Right cardiac atrium (tissue), 5 donors: ENCODE measurements at regions not wholly inside any gene's neighbourhood (a gene's known extent, or its start where the extent isn't known, plus 50 kb on each side); places are given as distances from the start of the nearest gene placed in this dataset.
A peak's percentile ranks its signal among the peaks of the same experiment; 100 is the strongest.
"Not testable (repeated sequence)": the region's sequence is repeated elsewhere in the genome, so short reads cannot be mapped to it uniquely, and the experiment has no call there.

ENCODE experiments used
- ATAC-seq, 2 donors: fragments of 200-7000 bp; cut with Tn5 transposase; one replicate each; pipeline versions ENCODE4 v1.8.0 to v1.9.1; 2020; ENCODE audit warnings: moderate library complexity in 2 of 2, mild to moderate bottlenecking in 1 of 2
- DNase-seq, 3 donors: peaks; one replicate each; pipeline ENCODE4 v3.0.0-alpha.2; 2020
- H3K27ac ChIP-seq: one replicate; pipeline ENCODE4 v1.5.1; 2013; ENCODE audit warnings: mild to moderate bottlenecking, low read length, control low read depth, moderate library complexity
- H3K27me3 ChIP-seq: one replicate; pipeline ENCODE4 v1.6.1; 2013; ENCODE audit not compliant: control insufficient read depth, insufficient read depth
- H3K4me1 ChIP-seq: one replicate; pipeline ENCODE4 v1.6.1; 2013; ENCODE audit warnings: low read length; ENCODE audit not compliant: control insufficient read depth, insufficient read depth
- H3K4me3 ChIP-seq: one replicate; pipeline ENCODE4 v1.5.1; 2013; ENCODE audit warnings: low read length, control low read depth
- H3K9me3 ChIP-seq: one replicate; pipeline ENCODE4 v1.6.1; 2013; ENCODE audit warnings: low read length; ENCODE audit not compliant: control insufficient read depth
- WGBS: extraction: QIAGEN DNeasy Blood & Tissue Kit; methylation state at CpG from one replicate; pipeline ENCODE4 v1.1.7; 2013; 5-methylcytosine and 5-hydroxymethylcytosine counted together
- intact Hi-C, 4 donors: fragments of 100-400 bp; cut with DNase I; formaldehyde crosslinking; loops; one replicate each; pipeline versions ENCODE4 v1.11.0 to v1.14.0; 2022 to 2023
- donor health status: healthy with polysubstance abuse.
- donor health status: DM: no; HTN: yes; CAD: no.
- donor health status: DM: no; HTN: no; CAD: no.
- donor health status: DM: no; HTN: yes; CAD: no; lungs with severe emphysema.
- donor health status: DM: yes; HTN: yes; CAD: no.

- intact Hi-C loops, result no loop called here
- ATAC-seq (no peak), DNase-seq (no peak)
- no peak overlapping the region for H3K4me3 ChIP-seq
- H3K4me1 ChIP-seq, result no peaks in the 10 kb centered on the region
- no peak overlapping the region for H3K27ac ChIP-seq
- H3K9me3 ChIP-seq, result no peaks in the 10 kb centered on the region
- H3K27me3 ChIP-seq, result no peaks in the 10 kb centered on the region
- WGBS, result 43% methylated on average over 2 of the region's 2 CpGs
These were observed 51.9 kb upstream of the TCERG1L start for GRCh38 chr10:131363416-131363815.

DNA sequence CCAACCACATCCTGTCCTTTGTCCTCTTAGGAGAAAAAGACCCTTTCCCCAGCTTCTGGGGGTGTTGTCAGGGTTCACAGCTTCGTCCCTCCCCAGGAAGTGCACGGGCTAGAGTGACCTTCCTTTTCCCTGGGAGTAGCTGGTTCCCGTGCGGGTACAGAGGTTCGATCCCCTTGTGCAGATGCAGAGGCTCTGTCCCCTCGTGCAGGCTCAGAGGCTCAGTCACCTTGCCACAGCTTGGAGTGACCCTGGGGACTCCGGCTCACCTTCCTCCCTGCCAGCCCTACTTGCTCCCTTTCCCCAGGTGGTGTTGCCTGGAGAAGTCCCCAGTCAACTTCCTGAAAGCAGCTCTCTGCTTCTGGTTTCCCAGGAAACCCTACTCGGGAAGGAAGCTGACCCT lies 60.0 kb upstream of the TCERG1L start:
- H3K9me3 ChIP-seq, result peaks cover 2% of the 10 kb centered on the region
- 62% methylated on average over 8 of the region's 8 CpGs for WGBS
- ATAC-seq, result no peak
- H3K4me3 ChIP-seq, result no peak overlapping the region
- H3K27me3 ChIP-seq, result no peaks in the 10 kb centered on the region
- H3K4me1 ChIP-seq, result no peaks in the 10 kb centered on the region
- intact Hi-C loops, result no loop called here
- no peak for DNase-seq
- H3K27ac ChIP-seq, result no peak overlapping the region

DNA sequence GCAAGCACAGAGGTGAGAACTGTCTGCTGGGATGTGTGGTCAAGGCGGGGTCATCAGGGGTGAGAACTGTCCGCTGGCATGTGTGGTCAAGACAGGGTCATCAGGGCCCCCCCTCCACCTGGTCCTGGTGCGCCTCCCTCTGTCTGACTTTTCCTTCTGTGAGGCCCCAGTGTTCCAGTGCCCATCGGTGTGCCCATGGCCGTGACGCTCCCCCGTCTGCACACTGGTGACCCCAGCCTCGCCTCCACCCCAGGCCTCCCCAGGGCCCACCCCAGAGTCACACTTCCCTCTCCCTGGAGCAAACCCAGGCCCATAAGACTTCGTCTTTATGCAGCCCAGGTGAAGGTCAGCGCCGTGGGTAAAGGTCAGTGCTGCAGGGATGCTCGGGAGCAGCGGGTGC lies 70.1 kb upstream of the TCERG1L start:
- ATAC-seq (peak in 1 of 2 donors; percentile 11), DNase-seq (no peak)
- H3K9me3 ChIP-seq, result no peaks in the 10 kb centered on the region
- no peak overlapping the region for H3K27ac ChIP-seq
- no peaks in the 10 kb centered on the region for H3K27me3 ChIP-seq
- intact Hi-C loops, result no loop called here
- H3K4me3 ChIP-seq, result no peak overlapping the region
- 80% methylated on average over 13 of the region's 13 CpGs for WGBS
- H3K4me1 ChIP-seq, result no peaks in the 10 kb centered on the region

DNA sequence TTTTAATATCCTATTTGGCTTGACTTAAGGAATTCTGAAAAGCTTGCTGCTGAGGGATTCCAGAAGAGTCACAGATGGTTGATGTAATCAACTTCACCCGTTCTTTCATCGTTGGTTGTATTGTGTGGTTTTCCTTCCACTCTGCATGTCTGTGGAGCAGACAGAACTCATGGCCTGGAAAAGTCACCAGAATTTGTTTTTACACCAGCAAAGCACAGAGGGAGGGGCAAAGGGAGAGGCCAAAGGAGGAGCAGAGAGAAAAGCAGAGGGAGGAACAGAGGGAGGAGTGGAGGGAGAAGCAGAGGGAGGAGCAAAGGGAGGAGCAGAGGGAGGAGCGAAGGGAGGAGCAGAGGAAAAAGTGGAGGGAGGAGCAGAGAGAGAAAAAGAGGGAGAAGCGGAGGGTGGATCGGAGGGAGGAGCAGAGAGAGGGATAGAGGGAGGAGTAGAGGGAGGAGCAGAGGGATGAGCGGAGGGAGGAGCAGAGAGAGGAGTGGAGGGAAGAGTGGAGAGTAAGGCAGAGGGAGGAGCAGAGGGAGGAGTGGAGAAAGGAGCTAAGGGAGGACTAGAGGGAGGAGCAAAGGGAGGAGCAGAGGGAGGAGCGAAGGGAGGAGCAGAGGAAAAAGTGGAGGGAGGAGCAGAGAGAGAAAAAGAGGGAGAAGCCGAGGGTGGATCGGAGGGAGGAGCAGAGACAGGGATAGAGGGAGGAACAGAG lies 73.8 kb upstream of the TCERG1L start:
- 66% methylated on average over 9 of the region's 9 CpGs for WGBS
- H3K9me3 ChIP-seq, ATAC-seq, DNase-seq, intact Hi-C loops, H3K27me3 ChIP-seq, H3K27ac ChIP-seq, H3K4me1 ChIP-seq, H3K4me3 ChIP-seq: not testable (repeated sequence)

GRCh38 chr10:131387018-131387529 lies 75.6 kb upstream of the TCERG1L start:
- 32% methylated on average over 11 of the region's 11 CpGs for WGBS
- no peaks in the 10 kb centered on the region for H3K27me3 ChIP-seq

DNA sequence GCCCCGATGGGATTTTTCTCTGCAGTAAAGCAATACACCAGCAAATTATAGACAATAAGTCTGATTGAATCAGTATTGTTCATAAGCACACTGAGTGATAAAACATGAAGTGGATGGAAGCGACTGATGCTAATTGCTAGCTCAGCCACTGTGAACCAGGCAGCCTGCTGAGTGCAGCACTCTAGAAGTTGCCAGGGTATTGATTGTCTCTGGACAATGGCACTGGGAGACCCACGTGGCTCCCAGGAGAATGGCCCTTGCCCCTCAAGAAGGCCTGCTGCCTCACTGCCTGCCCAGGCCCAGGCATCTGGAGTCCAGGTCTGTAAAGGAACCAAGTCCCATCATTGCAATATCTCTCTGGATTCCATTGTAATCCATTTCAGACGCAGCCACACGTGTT lies 80.4 kb upstream of the TCERG1L start:
- no peaks in the 10 kb centered on the region for H3K9me3 ChIP-seq
- no peak for DNase-seq
- H3K4me1 ChIP-seq, result no peaks in the 10 kb centered on the region
- no peak overlapping the region for H3K4me3 ChIP-seq
- no peak for ATAC-seq
- no peaks in the 10 kb centered on the region for H3K27me3 ChIP-seq
- H3K27ac ChIP-seq, result no peak overlapping the region
- 77% methylated on average over 5 of the region's 5 CpGs for WGBS
- intact Hi-C loops, result no loop called here

More at GRCh38 chr10:131387018-131387529, 75.6 kb upstream of the TCERG1L start:
- ATAC-seq (no peak), DNase-seq (no peak)
- Histone ChIP-seq H3K27ac (no peak overlapping the region), H3K4me3 (no peak overlapping the region), H3K9me3 (no peaks in the 10 kb centered on the region), H3K4me1 (no peaks in the 10 kb centered on the region)
- intact Hi-C loops, result no loop called here

GRCh38 chr10:131396121-131397050 lies 84.9 kb upstream of the TCERG1L start:
- H3K9me3 ChIP-seq, result no peaks in the 10 kb centered on the region
- WGBS, result 49% methylated on average over 20 of the region's 20 CpGs
- no peak overlapping the region for H3K4me3 ChIP-seq
- H3K27ac ChIP-seq, result no peak overlapping the region
- intact Hi-C loops, result no loop called here
- DNase-seq (no peak), ATAC-seq (no peak)
- no peaks in the 10 kb centered on the region for H3K4me1 ChIP-seq
- no peaks in the 10 kb centered on the region for H3K27me3 ChIP-seq

DNA sequence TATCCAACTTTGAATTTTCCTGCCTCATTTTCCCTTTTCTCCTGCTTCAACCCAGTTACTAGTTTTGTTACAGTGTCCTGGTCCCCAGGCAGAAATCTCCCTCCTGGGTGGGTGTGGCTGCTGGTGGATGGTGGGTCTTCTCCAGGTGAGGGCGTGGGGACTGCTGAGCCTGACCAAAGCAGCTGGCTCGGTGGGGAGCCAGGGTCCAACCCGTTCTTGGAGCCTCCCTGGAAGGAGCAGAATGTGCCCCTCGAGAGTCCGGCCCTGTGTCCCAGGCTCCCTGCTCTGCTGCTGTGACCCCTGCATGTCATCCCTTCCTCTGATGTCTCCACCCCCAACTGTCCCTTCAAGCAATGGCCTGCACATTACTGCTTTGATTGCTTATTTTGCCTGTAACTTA lies 86.6 kb upstream of the TCERG1L start:
- Histone ChIP-seq H3K4me3 (no peak overlapping the region), H3K4me1 (no peaks in the 10 kb centered on the region), H3K27me3 (no peaks in the 10 kb centered on the region), H3K9me3 (no peaks in the 10 kb centered on the region), H3K27ac (no peak overlapping the region)
- DNase-seq, result no peak
- no peak for ATAC-seq
- intact Hi-C loops, result no loop called here
- 58% methylated on average over 5 of the region's 5 CpGs for WGBS

GRCh38 chr10:131399981-131400380 lies 88.5 kb upstream of the TCERG1L start:
- Histone ChIP-seq H3K4me1 (no peaks in the 10 kb centered on the region), H3K4me3 (no peak overlapping the region), H3K27me3 (no peaks in the 10 kb centered on the region), H3K27ac (no peak overlapping the region), H3K9me3 (no peaks in the 10 kb centered on the region)
- whole genome bisulfite sequencing, result 68% methylated on average over 7 of the region's 7 CpGs
- intact Hi-C loops, result no loop called here
- ATAC-seq (no peak), DNase-seq (no peak)

GRCh38 chr10:131400513-131400912 lies 89.0 kb upstream of the TCERG1L start:
- WGBS, result 42% methylated on average over 5 of the region's 5 CpGs
- intact Hi-C loops, result no loop called here
- no peaks in the 10 kb centered on the region for H3K27me3 ChIP-seq

More at GRCh38 chr10:131400513-131400912, 89.0 kb upstream of the TCERG1L start:
- Histone ChIP-seq H3K4me3 (no peak overlapping the region), H3K27ac (no peak overlapping the region), H3K9me3 (no peaks in the 10 kb centered on the region), H3K4me1 (no peaks in the 10 kb centered on the region)
- ATAC-seq (no peak), DNase-seq (no peak)
